ENCODE measurements at regions not wholly inside any gene's neighbourhood (a gene's known extent, or its start where the extent isn't known, plus 50 kb on each side); places are given as distances from the start of the nearest gene placed in this dataset.

GRCh38 chr2:176934131-176934530 is 278.5 kb upstream of the HNRNPA3 start:
- H3K27ac Mint-ChIP-seq, result no peak overlapping the region
- no peak for ATAC-seq
- ChIA-PET CTCF (no interaction called here), POLR2A (no interaction called here)
- peaks cover 6% of the 10 kb centered on the region for H3K9me3 Mint-ChIP-seq
- no peak for TF ChIP-seq ATF2 (CRISPR knock-in tag; IDR thresholded peaks at IDR 0.05; ENCODE audit: borderline replicate concordance, low read depth)
- TF ChIP-seq GTF2I (CRISPR knock-in tag; conservative IDR thresholded peaks at IDR 0.05), result no peak
- H3K4me1 Mint-ChIP-seq, result peaks cover 5% of the 10 kb centered on the region
- DNase-seq (ENCODE audit: low spot score), result no peak
- no peaks in the 10 kb centered on the region for H3K36me3 Mint-ChIP-seq
- no peak overlapping the region for H3K4me3 Mint-ChIP-seq
- H3K27me3 Mint-ChIP-seq (ENCODE audit: low read depth), result no peaks in the 10 kb centered on the region

GRCh38 chr2:176934869-176935415 is 277.7 kb upstream of the HNRNPA3 start:
- peak; percentile 55 for ATAC-seq
- no peak for DNase-seq (ENCODE audit: low spot score)
- TF ChIP-seq NR2C2 (CRISPR knock-in tag; IDR thresholded peaks at IDR 0.05), result no peak
- TF ChIP-seq MLX (CRISPR knock-in tag; IDR thresholded peaks at IDR 0.05), result no peak
- no peak for TF ChIP-seq KAT7 (CRISPR knock-in tag; IDR thresholded peaks at IDR 0.05; ENCODE audit: borderline replicate concordance)
- TF ChIP-seq ZNF232 (CRISPR knock-in tag; IDR thresholded peaks at IDR 0.05), result no peak
- no peak for TF ChIP-seq FOXK1 (CRISPR knock-in tag; IDR thresholded peaks at IDR 0.05)
- no peak for TF ChIP-seq NFE2L1 (CRISPR knock-in tag; IDR thresholded peaks at IDR 0.05)
- TF ChIP-seq SMAD4 (CRISPR knock-in tag; IDR thresholded peaks at IDR 0.05), result no peak
- no peak for TF ChIP-seq PRRX2 (CRISPR knock-in tag; IDR thresholded peaks at IDR 0.05)
- TF ChIP-seq ZNF396 (CRISPR knock-in tag; IDR thresholded peaks at IDR 0.05; ENCODE audit: borderline replicate concordance), result no peak
- Mint-ChIP-seq H3K36me3 (no peaks in the 10 kb centered on the region), H3K27me3 (ENCODE audit: low read depth) (no peaks in the 10 kb centered on the region), H3K9me3 (no peaks in the 10 kb centered on the region), H3K27ac (no peak overlapping the region), H3K4me3 (no peak overlapping the region), H3K4me1 (peaks cover 5% of the 10 kb centered on the region)
- CTCF ChIA-PET, result no interaction called here
- POLR2A ChIA-PET, result no interaction called here

- Mint-ChIP-seq H3K4me1 (peaks cover 5% of the 10 kb centered on the region), H3K36me3 (no peaks in the 10 kb centered on the region), H3K27ac (no peak overlapping the region), H3K4me3 (no peak overlapping the region), H3K27me3 (ENCODE audit: low read depth) (no peaks in the 10 kb centered on the region), H3K9me3 (no peaks in the 10 kb centered on the region)
- TF ChIP-seq E2F5 (CRISPR knock-in tag; IDR thresholded peaks at IDR 0.05) (no peak), ZNF138 (CRISPR knock-in tag; conservative IDR thresholded peaks at IDR 0.05) (no peak), NR2C2 (CRISPR knock-in tag; IDR thresholded peaks at IDR 0.05) (no peak), IRF1 (CRISPR knock-in tag; IDR thresholded peaks at IDR 0.05) (no peak), USF2 (CRISPR knock-in tag; IDR thresholded peaks at IDR 0.05) (no peak), E2F1 (CRISPR knock-in tag; IDR thresholded peaks at IDR 0.05) (no peak), ZNF416 (CRISPR knock-in tag; IDR thresholded peaks at IDR 0.05) (no peak), ATF6 (CRISPR knock-in tag; IDR thresholded peaks at IDR 0.05) (no peak), SP1 (CRISPR knock-in tag; conservative IDR thresholded peaks at IDR 0.05) (no peak), OVOL2 (CRISPR knock-in tag; IDR thresholded peaks at IDR 0.05; ENCODE audit: borderline replicate concordance) (no peak), CDX4 (CRISPR knock-in tag; IDR thresholded peaks at IDR 0.05; ENCODE audit: borderline replicate concordance) (no peak), ZNF423 (CRISPR knock-in tag; IDR thresholded peaks at IDR 0.05) (no peak)
- ATAC-seq (no peak), DNase-seq (ENCODE audit: low spot score) (no peak)
- ChIA-PET CTCF (no interaction called here), POLR2A (no interaction called here)
These were observed 277.0 kb upstream of the HNRNPA3 start for GRCh38 chr2:176935543-176936102.

Data from WTC11 (cell line).